ENCODE measurements at regions not wholly inside any gene's neighbourhood (a gene's known extent, or its start where the extent isn't known, plus 50 kb on each side); places are given as distances from the start of the nearest gene placed in this dataset.

GRCh38 chr1:182146286-182146685 is 84.8 kb upstream of the ZNF648 start:
- no peak for TF ChIP-seq BRCA1 (CRISPR knock-in tag; IDR thresholded peaks at IDR 0.05)
- no peak for TF ChIP-seq CREB1 (IDR thresholded peaks at IDR 0.05)
- TF ChIP-seq CREB1 (CRISPR knock-in tag; IDR thresholded peaks at IDR 0.05), result no peak
- TF ChIP-seq ZNF3 (CRISPR knock-in tag; IDR thresholded peaks at IDR 0.05), result no peak
